Tibial artery (tissue), 4 donors: ENCODE measurements at regions not wholly inside any gene's neighbourhood (a gene's known extent, or its start where the extent isn't known, plus 50 kb on each side); places are given as distances from the start of the nearest gene placed in this dataset.

Experiments used
- DNase-seq, 2 donors: peaks; one replicate each; pipeline ENCODE4 v3.0.0-alpha.2; 2019
- H3K27ac ChIP-seq, 2 donors: fragments of 200-600 bp; sonication (generic) in 1 of 2; 1 replicate in 1 of 2; 2 replicates in 1 of 2; pipeline ENCODE4 v1.5.1; 2018 to 2019; ENCODE audit warnings: mild to moderate bottlenecking in 1 of 2
- H3K27me3 ChIP-seq, 2 donors: fragments of 200-600 bp; sonication (generic) in 1 of 2; one replicate each; pipeline versions ENCODE4 v1.5.1 to v1.6.0; 2016 to 2019
- H3K36me3 ChIP-seq, 3 donors: fragments of 200-600 bp; sonication (generic) in 2 of 3; one replicate each; pipeline ENCODE4 v1.5.1; 2016 to 2019; ENCODE audit warnings: mild to moderate bottlenecking in 2 of 3
- H3K4me1 ChIP-seq, 4 donors: fragments of 200-600 bp; sonication (generic) in 2 of 4; 1 replicate in 3 of 4; 2 replicates in 1 of 4; pipeline ENCODE4 v1.5.1; 2016 to 2019
- H3K4me3 ChIP-seq, 2 donors: fragments of 200-600 bp; sonication (generic) in 1 of 2; 1 replicate in 1 of 2; 2 replicates in 1 of 2; pipeline ENCODE4 v1.5.1; 2018 to 2019; ENCODE audit warnings: mild to moderate bottlenecking in 2 of 2
- H3K9me3 ChIP-seq, 3 donors: fragments of 200-600 bp; sonication (generic) in 1 of 3; one replicate each; pipeline ENCODE4 v1.5.1; 2016 to 2019
- intact Hi-C: fragments of 100-400 bp; cut with DNase I; formaldehyde crosslinking; loops from one replicate; pipeline ENCODE4 v1.15.0; 2023; ENCODE audit warnings: low total_unique reads
- TF ChIP-seq, protein P1 (sequence below), 2 experiments: fragments of 200-600 bp in 1 of 2; fragments of 450-650 bp in 1 of 2; IDR thresholded peaks; one replicate each; pipeline ENCODE4 v1.5.1; 2017 to 2019; ENCODE audit warnings: antibody characterized with exemption in 2 of 2, mild to moderate bottlenecking in 1 of 2, moderate library complexity in 1 of 2

DNA sequence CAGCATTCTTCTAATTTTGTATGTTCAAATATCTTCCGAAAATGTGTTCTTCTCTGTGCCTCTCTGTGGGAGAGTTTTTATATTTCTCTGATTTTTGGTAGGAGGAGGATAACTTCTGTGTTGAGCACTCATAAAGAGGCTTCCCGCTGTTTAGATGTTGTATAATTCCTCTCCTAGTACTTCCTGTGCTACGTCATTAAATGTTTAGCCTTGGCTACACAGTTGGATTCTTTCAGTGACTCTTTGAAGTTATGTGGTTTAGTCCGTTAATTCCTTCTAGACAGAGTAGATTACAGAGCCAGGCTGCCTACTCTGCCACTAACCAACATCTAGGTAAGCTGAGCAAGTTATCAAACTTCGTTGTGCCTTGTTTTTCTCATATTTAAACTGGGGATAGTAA is 302.6 kb downstream of the OSTF1 start:
- Histone ChIP-seq H3K4me3 (no peak overlapping the region), H3K4me1 (peaks cover 0 to 28% (median 12%) of the 10 kb centered on the region in 4 donors), H3K9me3 (peaks cover 0 to 2% (median 0%) of the 10 kb centered on the region in 3 donors), H3K27ac (no peak overlapping the region), H3K27me3 (no peaks in the 10 kb centered on the region), H3K36me3 (no peaks in the 10 kb centered on the region)
- DNase-seq = no peak
- TF ChIP-seq, protein P1, sequence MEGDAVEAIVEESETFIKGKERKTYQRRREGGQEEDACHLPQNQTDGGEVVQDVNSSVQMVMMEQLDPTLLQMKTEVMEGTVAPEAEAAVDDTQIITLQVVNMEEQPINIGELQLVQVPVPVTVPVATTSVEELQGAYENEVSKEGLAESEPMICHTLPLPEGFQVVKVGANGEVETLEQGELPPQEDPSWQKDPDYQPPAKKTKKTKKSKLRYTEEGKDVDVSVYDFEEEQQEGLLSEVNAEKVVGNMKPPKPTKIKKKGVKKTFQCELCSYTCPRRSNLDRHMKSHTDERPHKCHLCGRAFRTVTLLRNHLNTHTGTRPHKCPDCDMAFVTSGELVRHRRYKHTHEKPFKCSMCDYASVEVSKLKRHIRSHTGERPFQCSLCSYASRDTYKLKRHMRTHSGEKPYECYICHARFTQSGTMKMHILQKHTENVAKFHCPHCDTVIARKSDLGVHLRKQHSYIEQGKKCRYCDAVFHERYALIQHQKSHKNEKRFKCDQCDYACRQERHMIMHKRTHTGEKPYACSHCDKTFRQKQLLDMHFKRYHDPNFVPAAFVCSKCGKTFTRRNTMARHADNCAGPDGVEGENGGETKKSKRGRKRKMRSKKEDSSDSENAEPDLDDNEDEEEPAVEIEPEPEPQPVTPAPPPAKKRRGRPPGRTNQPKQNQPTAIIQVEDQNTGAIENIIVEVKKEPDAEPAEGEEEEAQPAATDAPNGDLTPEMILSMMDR (IDR thresholded peaks at IDR 0.05) = no peak
- intact Hi-C loops = no loop called here

DNA sequence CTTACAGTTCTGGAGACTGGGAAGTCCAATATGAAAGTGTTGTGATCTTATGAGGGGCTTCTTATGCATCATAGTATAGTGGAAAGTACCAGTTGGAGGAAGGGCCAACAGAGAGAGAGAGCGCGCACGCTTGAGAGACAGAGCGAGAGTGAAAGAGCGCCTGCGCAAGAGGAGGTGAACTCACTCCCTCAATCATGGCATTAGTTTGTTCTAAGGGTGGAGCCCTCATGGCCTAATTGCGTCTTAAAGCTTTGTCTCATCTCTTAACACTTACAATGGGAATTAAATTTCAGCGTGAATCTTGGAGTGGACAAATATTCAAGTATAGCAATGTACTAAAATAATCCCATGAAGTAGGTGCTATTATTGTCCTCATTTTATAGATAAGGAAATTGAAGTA is 303.2 kb downstream of the OSTF1 start:
- H3K36me3 ChIP-seq = no peaks in the 10 kb centered on the region
- intact Hi-C loops = no loop called here
- no peaks in the 10 kb centered on the region for H3K27me3 ChIP-seq
- no peak overlapping the region for H3K27ac ChIP-seq
- H3K4me1 ChIP-seq = peaks cover 0 to 28% (median 12%) of the 10 kb centered on the region in 4 donors
- no peak for DNase-seq
- H3K9me3 ChIP-seq = no peaks in the 10 kb centered on the region
- TF ChIP-seq, protein P1 (IDR thresholded peaks at IDR 0.05) = no peak
- no peak overlapping the region for H3K4me3 ChIP-seq

DNA sequence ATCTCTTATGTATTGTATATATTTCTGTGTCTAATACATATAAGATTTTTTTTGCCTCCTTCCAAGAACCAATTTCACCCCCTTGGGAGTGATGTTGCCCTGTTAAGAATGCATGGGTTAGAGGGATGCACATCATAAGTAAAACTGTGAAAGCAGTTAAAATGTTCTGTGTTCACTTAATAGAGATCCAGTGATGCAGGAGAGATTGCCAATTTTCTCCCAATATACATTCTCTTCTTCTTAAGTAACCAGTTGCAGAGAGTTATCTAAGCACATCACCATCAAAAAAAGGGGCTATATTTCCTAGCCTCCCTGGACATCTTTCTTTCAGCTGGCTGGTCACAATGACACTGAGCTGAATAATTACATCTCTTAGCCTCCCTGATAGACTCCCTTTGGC is 307.0 kb downstream of the OSTF1 start:
- H3K9me3 ChIP-seq = no peaks in the 10 kb centered on the region
- DNase-seq = no peak
- intact Hi-C loops = no loop called here
- H3K36me3 ChIP-seq = no peaks in the 10 kb centered on the region
- H3K4me1 ChIP-seq = peaks cover 0 to 6% (median 0%) of the 10 kb centered on the region in 4 donors
- H3K27ac ChIP-seq = no peak overlapping the region
- no peaks in the 10 kb centered on the region for H3K27me3 ChIP-seq
- no peak overlapping the region for H3K4me3 ChIP-seq
- TF ChIP-seq, protein P1 (IDR thresholded peaks at IDR 0.05) = no peak

DNA sequence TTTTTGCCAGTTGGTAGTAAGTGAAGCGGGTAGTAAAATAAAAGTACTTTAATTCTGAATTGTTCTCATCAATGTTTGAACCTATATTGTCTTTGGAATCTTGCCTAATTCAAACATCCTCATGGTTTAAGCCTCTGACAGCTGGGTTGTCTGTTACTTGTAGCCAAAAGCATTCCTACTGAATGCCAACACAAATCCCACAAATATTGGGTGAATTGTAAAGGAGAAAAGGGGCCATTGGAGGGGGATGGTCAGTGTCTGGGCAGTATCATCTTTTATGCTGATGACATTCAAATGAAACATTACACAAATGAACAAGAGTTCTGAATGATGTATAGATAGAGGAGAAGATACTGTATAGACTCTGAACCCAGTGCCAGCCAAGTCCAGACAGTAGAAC is 309.5 kb downstream of the OSTF1 start:
- TF ChIP-seq, protein P1 (IDR thresholded peaks at IDR 0.05) = no peak
- intact Hi-C loops = no loop called here

DNA sequence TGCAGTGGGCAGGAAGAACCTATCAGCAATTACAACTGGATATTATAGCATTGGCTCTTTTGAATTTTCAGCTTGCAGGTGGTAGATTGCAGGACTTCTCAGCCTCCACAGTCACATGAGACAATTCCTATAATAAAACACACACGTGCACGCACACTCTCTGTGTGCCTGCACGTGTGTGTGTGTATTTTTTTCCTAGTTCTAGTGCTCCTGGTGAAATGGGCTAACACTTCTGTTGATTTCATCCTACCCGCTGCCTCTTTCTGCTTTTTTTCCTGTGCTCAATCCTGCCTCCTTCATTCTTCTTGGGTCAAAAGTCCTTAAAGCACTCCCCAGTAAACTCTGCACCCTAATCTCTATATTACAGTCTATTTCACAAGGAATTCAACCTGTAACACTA is 320.1 kb downstream of the OSTF1 start:
- H3K36me3 ChIP-seq = no peaks in the 10 kb centered on the region
- no peaks in the 10 kb centered on the region for H3K9me3 ChIP-seq
- no peak for DNase-seq
- no peak overlapping the region for H3K27ac ChIP-seq
- H3K4me3 ChIP-seq = no peak overlapping the region
- no peaks in the 10 kb centered on the region for H3K4me1 ChIP-seq
- intact Hi-C loops = no loop called here
- TF ChIP-seq, protein P1 (IDR thresholded peaks at IDR 0.05) = no peak
- H3K27me3 ChIP-seq = no peaks in the 10 kb centered on the region

More for the DNA sequence above, 309.5 kb downstream of the OSTF1 start:
- no peak for DNase-seq
- H3K9me3 ChIP-seq = no peaks in the 10 kb centered on the region
- H3K27ac ChIP-seq = no peak overlapping the region
- H3K4me1 ChIP-seq = peaks cover 0 to 6% (median 0%) of the 10 kb centered on the region in 4 donors
- H3K27me3 ChIP-seq = no peaks in the 10 kb centered on the region
- no peaks in the 10 kb centered on the region for H3K36me3 ChIP-seq
- H3K4me3 ChIP-seq = no peak overlapping the region

DNA sequence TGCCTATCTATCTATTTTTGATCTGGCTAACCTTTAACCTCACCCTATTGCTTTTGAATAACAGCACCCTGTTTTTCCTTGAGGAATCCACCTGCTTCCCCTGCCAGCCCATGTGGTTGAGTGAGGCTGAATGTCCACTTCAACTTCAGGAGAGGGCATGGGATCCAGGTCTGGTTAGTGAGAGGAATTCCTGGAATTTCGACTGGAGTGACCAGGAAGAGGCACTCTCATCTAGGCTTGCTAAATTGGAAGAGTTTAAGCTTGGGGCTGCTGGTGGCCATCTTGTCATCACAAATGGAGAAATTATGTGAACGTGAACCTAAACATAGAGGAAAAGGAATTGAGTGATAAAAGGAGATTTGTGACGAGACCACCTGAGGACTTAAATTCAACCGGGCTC is 322.1 kb downstream of the OSTF1 start:
- no peaks in the 10 kb centered on the region for H3K9me3 ChIP-seq
- H3K4me3 ChIP-seq = no peak overlapping the region
- H3K36me3 ChIP-seq = no peaks in the 10 kb centered on the region
- intact Hi-C loops = loop anchor here (5.0 kb wide), 1 partner anchor 1743 kb away; no protein-coding TSS in a partner anchor
- DNase-seq = no peak
- peaks cover 0 to 14% (median 3%) of the 10 kb centered on the region in 4 donors for H3K4me1 ChIP-seq
- no peak overlapping the region for H3K27ac ChIP-seq
- H3K27me3 ChIP-seq = no peaks in the 10 kb centered on the region
- TF ChIP-seq, protein P1 (IDR thresholded peaks at IDR 0.05) = no peak
